Body of pancreas (tissue), 4 donors: ENCODE measurements at regions not wholly inside any gene's neighbourhood (a gene's known extent, or its start where the extent isn't known, plus 50 kb on each side); places are given as distances from the start of the nearest gene placed in this dataset.

Source experiments
- ATAC-seq: fragments of 150-250 bp; one replicate; pipeline ENCODE4 v1.9.1; 2016
- DNase-seq, 4 donors: peaks; one replicate each; pipeline ENCODE4 v3.0.0-alpha.2; 2019
- H3K27ac ChIP-seq, 4 donors: fragments of 200-600 bp; sonication (generic); 1 replicate in 3 of 4; 2 replicates in 1 of 4; pipeline versions ENCODE4 v1.5.1 to v1.6.1; 2016 to 2019; ENCODE audit warnings: mild to moderate bottlenecking in 1 of 4, mixed read lengths in 1 of 4, moderate library complexity in 1 of 4
- H3K27me3 ChIP-seq, 2 donors: fragments of 200-600 bp; sonication (generic); one replicate each; pipeline ENCODE4 v1.6.0; 2016; ENCODE audit warnings: mild to moderate bottlenecking in 1 of 2
- H3K36me3 ChIP-seq, 2 donors: fragments of 200-600 bp; sonication (generic); replicated peaks in 1 of 2; 2 replicates each; pipeline ENCODE4 v1.5.1; 2016; ENCODE audit warnings: low read depth in 2 of 2; ENCODE audit not compliant: insufficient read depth in 1 of 2
- H3K4me1 ChIP-seq: fragments of 200-600 bp; sonication (generic); one replicate; pipeline ENCODE4 v1.6.0; 2016
- H3K4me3 ChIP-seq, 2 donors: fragments of 200-600 bp; sonication (generic); 1 replicate in 1 of 2; 2 replicates in 1 of 2; pipeline ENCODE4 v1.5.1; 2016 to 2019
- H3K9me3 ChIP-seq, 3 donors: fragments of 200-600 bp; sonication (generic); 1 replicate in 2 of 3; 2 replicates in 1 of 3; pipeline ENCODE4 v1.5.1; 2016
- CTCF ChIP-seq, 7 experiments: fragments of 450-650 bp in 4 of 7; fragments of 200-600 bp in 3 of 7; sonication (generic) in 3 of 7; IDR thresholded peaks; one replicate each; pipeline ENCODE4 v1.5.1; 2016 to 2019; ENCODE audit warnings: antibody characterized with exemption in 7 of 7
- POLR2A ChIP-seq, 3 donors: fragments of 450-650 bp; IDR thresholded peaks; one replicate each; pipeline ENCODE4 v1.6.1; 2016; ENCODE audit warnings: antibody characterized with exemption in 3 of 3, mild to moderate bottlenecking in 2 of 3
- WGBS, 2 donors: methylation state at CpG; one replicate each; pipeline ENCODE4 v1.1.5; 2017; 5-methylcytosine and 5-hydroxymethylcytosine counted together
- intact Hi-C: fragments of 100-400 bp; cut with DNase I; formaldehyde crosslinking; loops from one replicate; pipeline ENCODE4 v1.15.1; 2023

- H3K27me3 ChIP-seq, result no peaks in the 10 kb centered on the region
- ATAC-seq (no peak), DNase-seq (no peak)
- TF ChIP-seq CTCF (IDR thresholded peaks at IDR 0.05) (no peak), POLR2A (IDR thresholded peaks at IDR 0.05) (no peak)
- H3K9me3 ChIP-seq, result no peaks in the 10 kb centered on the region
- H3K27ac ChIP-seq, result no peak overlapping the region
- intact Hi-C loops, result no loop called here
- H3K4me1 ChIP-seq, result no peaks in the 10 kb centered on the region
- no peak overlapping the region for H3K4me3 ChIP-seq
- 61 to 67% methylated on average over 3 of the region's 3 CpGs for WGBS, 2 donors
- no peaks in the 10 kb centered on the region for H3K36me3 ChIP-seq
These were observed 162.8 kb downstream of the GABRG2 start for GRCh38 chr5:162230348-162230747.

- DNase-seq (no peak), ATAC-seq (no peak)
- intact Hi-C loops, result no loop called here
- H3K27ac ChIP-seq, result no peak overlapping the region
- no peaks in the 10 kb centered on the region for H3K27me3 ChIP-seq
- TF ChIP-seq CTCF (IDR thresholded peaks at IDR 0.05) (no peak), POLR2A (IDR thresholded peaks at IDR 0.05) (no peak)
- no peaks in the 10 kb centered on the region for H3K4me1 ChIP-seq
- H3K36me3 ChIP-seq, result no peaks in the 10 kb centered on the region
- H3K9me3 ChIP-seq, result no peaks in the 10 kb centered on the region
- 52 to 54% methylated on average over 1 of the region's 1 CpG for WGBS, 2 donors
- no peak overlapping the region for H3K4me3 ChIP-seq
These were observed 163.9 kb downstream of the GABRG2 start for GRCh38 chr5:162231522-162231921.

- Histone ChIP-seq H3K36me3 (no peaks in the 10 kb centered on the region), H3K9me3 (no peaks in the 10 kb centered on the region), H3K4me1 (no peaks in the 10 kb centered on the region), H3K4me3 (no peak overlapping the region), H3K27me3 (no peaks in the 10 kb centered on the region), H3K27ac (no peak overlapping the region)
- ATAC-seq (no peak), DNase-seq (no peak)
- intact Hi-C loops, result no loop called here
- TF ChIP-seq CTCF (IDR thresholded peaks at IDR 0.05) (no peak), POLR2A (IDR thresholded peaks at IDR 0.05) (no peak)
These were observed 173.2 kb downstream of the GABRG2 start for GRCh38 chr5:162240734-162241133.

- no peaks in the 10 kb centered on the region for H3K9me3 ChIP-seq
- H3K4me3 ChIP-seq, result no peak overlapping the region
- no peak for TF ChIP-seq CTCF (IDR thresholded peaks at IDR 0.05)
- no peak for TF ChIP-seq POLR2A (IDR thresholded peaks at IDR 0.05)
These were observed 174.8 kb downstream of the GABRG2 start for GRCh38 chr5:162242416-162242815.

GRCh38 chr5:162243651-162244050 is 176.1 kb downstream of the GABRG2 start:
- no peak for TF ChIP-seq CTCF (IDR thresholded peaks at IDR 0.05)
- TF ChIP-seq POLR2A (IDR thresholded peaks at IDR 0.05), result no peak
- Histone ChIP-seq H3K27ac (no peak overlapping the region), H3K4me3 (no peak overlapping the region), H3K27me3 (no peaks in the 10 kb centered on the region), H3K4me1 (no peaks in the 10 kb centered on the region), H3K9me3 (no peaks in the 10 kb centered on the region), H3K36me3 (no peaks in the 10 kb centered on the region)
- intact Hi-C loops, result no loop called here
- 45 to 47% methylated on average over 3 of the region's 3 CpGs for WGBS, 2 donors
- DNase-seq, result no peak
- no peak for ATAC-seq

More at GRCh38 chr5:162242416-162242815, 174.8 kb downstream of the GABRG2 start:
- no peak for ATAC-seq
- H3K36me3 ChIP-seq, result no peaks in the 10 kb centered on the region
- H3K4me1 ChIP-seq, result no peaks in the 10 kb centered on the region
- no peak overlapping the region for H3K27ac ChIP-seq
- H3K27me3 ChIP-seq, result no peaks in the 10 kb centered on the region
- intact Hi-C loops, result no loop called here
- DNase-seq, result no peak
